CD8-positive, alpha-beta memory T cell (primary cell): ENCODE measurements at regions not wholly inside any gene's neighbourhood (a gene's known extent, or its start where the extent isn't known, plus 50 kb on each side); places are given as distances from the start of the nearest gene placed in this dataset.

ENCODE experiments used
- CTCF ChIA-PET: fragments of 350-600 bp; sonication (Branson Sonifier 250); formaldehyde crosslinking; loops from one replicate; lab custom pipeline; 2021; ENCODE audit warnings: antibody characterized with exemption; lab: Charles Lee
- POLR2A ChIA-PET: fragments of 350-600 bp; sonication (Branson Sonifier 250); formaldehyde crosslinking; loops from one replicate; lab custom pipeline; 2021; ENCODE audit warnings: antibody characterized with exemption; lab: Charles Lee
- DNase-seq, 5 donors: peaks; one replicate each; pipeline versions ENCODE4 v3.0.0 to v3.0.0-alpha.2; 2020 to 2022; ENCODE audit warnings: mixed read lengths in 1 of 5
- H3K27ac ChIP-seq: one replicate; pipeline ENCODE4 v1.7.0; 2013; ENCODE audit warnings: low read depth, mild to moderate bottlenecking, low read length, moderate library complexity
- H3K27me3 ChIP-seq: 2 replicates; pipeline ENCODE4 v1.7.0; 2013; ENCODE audit warnings: low read length, mild to moderate bottlenecking; ENCODE audit not compliant: insufficient read depth, poor library complexity, severe bottlenecking
- H3K36me3 ChIP-seq: 2 replicates; pipeline ENCODE4 v1.7.0; 2013; ENCODE audit warnings: mild to moderate bottlenecking, low read length, moderate library complexity; ENCODE audit not compliant: insufficient read depth
- H3K4me1 ChIP-seq: 2 replicates; pipeline ENCODE4 v1.7.0; 2013; ENCODE audit warnings: mild to moderate bottlenecking, low read length, moderate library complexity; ENCODE audit not compliant: insufficient read depth
- H3K4me3 ChIP-seq: 2 replicates; pipeline ENCODE4 v1.7.0; 2013; ENCODE audit warnings: mild to moderate bottlenecking, low read length
- H3K9me3 ChIP-seq: 2 replicates; pipeline ENCODE4 v1.7.0; 2013; ENCODE audit warnings: mild to moderate bottlenecking, low read length
- H3K27ac Mint-ChIP-seq, 8 donors: one replicate each; pipeline ENCODE4 v1.8.0; 2020 to 2021; ENCODE audit warnings: mixed read lengths in 8 of 8, mild to moderate bottlenecking in 6 of 8, inconsistent platforms in 3 of 8, moderate library complexity in 3 of 8
- H3K27me3 Mint-ChIP-seq, 2 donors: one replicate each; pipeline ENCODE4 v1.8.0; 2020 to 2021; ENCODE audit warnings: mixed read lengths in 2 of 2, mild to moderate bottlenecking in 1 of 2, moderate library complexity in 1 of 2
- H3K36me3 Mint-ChIP-seq, 3 donors: one replicate each; pipeline ENCODE4 v1.8.0; 2020 to 2021; ENCODE audit warnings: mixed read lengths in 3 of 3, inconsistent platforms in 1 of 3, mild to moderate bottlenecking in 1 of 3
- H3K4me1 Mint-ChIP-seq, 3 donors: one replicate each; pipeline ENCODE4 v1.8.0; 2020 to 2021; ENCODE audit warnings: mixed read lengths in 3 of 3, inconsistent platforms in 1 of 3, mild to moderate bottlenecking in 1 of 3
- H3K4me3 Mint-ChIP-seq, 7 donors: one replicate each; pipeline ENCODE4 v1.8.0; 2020 to 2021; ENCODE audit warnings: mixed read lengths in 7 of 7, mild to moderate bottlenecking in 6 of 7, moderate library complexity in 4 of 7, inconsistent platforms in 2 of 7
- H3K9me3 Mint-ChIP-seq, 5 donors: one replicate each; pipeline ENCODE4 v1.8.0; 2020 to 2022; ENCODE audit warnings: mixed read lengths in 5 of 5, mild to moderate bottlenecking in 3 of 5, moderate library complexity in 2 of 5, inconsistent platforms in 1 of 5

- Histone ChIP-seq H3K36me3 (no peaks in the 10 kb centered on the region), H3K27me3 (no peaks in the 10 kb centered on the region), H3K4me1 (no peaks in the 10 kb centered on the region), H3K4me3 (no peak overlapping the region), H3K27ac (no peak overlapping the region), H3K9me3 (no peaks in the 10 kb centered on the region)
- no peak for DNase-seq
- H3K27ac Mint-ChIP-seq, result no peak overlapping the region
- CTCF ChIA-PET, result no interaction called here
- POLR2A ChIA-PET, result no interaction called here
- no peak overlapping the region for H3K4me3 Mint-ChIP-seq
- no peaks in the 10 kb centered on the region for H3K4me1 Mint-ChIP-seq
- H3K36me3 Mint-ChIP-seq, result no peaks in the 10 kb centered on the region
- no peaks in the 10 kb centered on the region for H3K27me3 Mint-ChIP-seq
- no peaks in the 10 kb centered on the region for H3K9me3 Mint-ChIP-seq
Measured at GRCh38 chr2:236704887-236705286, 135.3 kb downstream of the ACKR3 start.

GRCh38 chr2:236705295-236706105 is 135.9 kb downstream of the ACKR3 start:
- Mint-ChIP-seq H3K4me3 (no peak overlapping the region), H3K4me1 (no peaks in the 10 kb centered on the region), H3K27me3 (no peaks in the 10 kb centered on the region), H3K36me3 (no peaks in the 10 kb centered on the region), H3K27ac (no peak overlapping the region), H3K9me3 (no peaks in the 10 kb centered on the region)
- no peak for DNase-seq
- Histone ChIP-seq H3K27ac (no peak overlapping the region), H3K9me3 (no peaks in the 10 kb centered on the region), H3K4me3 (no peak overlapping the region), H3K4me1 (no peaks in the 10 kb centered on the region), H3K36me3 (no peaks in the 10 kb centered on the region), H3K27me3 (no peaks in the 10 kb centered on the region)
- ChIA-PET POLR2A (no interaction called here), CTCF (no interaction called here)

- no peaks in the 10 kb centered on the region for H3K9me3 ChIP-seq
- Mint-ChIP-seq H3K4me3 (no peak overlapping the region), H3K36me3 (no peaks in the 10 kb centered on the region), H3K27me3 (no peaks in the 10 kb centered on the region), H3K9me3 (no peaks in the 10 kb centered on the region), H3K4me1 (no peaks in the 10 kb centered on the region), H3K27ac (peak overlapping the region in 1 of 8 donors; percentile 56)
- no peaks in the 10 kb centered on the region for H3K36me3 ChIP-seq
- no peak overlapping the region for H3K4me3 ChIP-seq
- H3K27ac ChIP-seq, result no peak overlapping the region
- DNase-seq, result no peak
- POLR2A ChIA-PET, result no interaction called here
- H3K27me3 ChIP-seq, result no peaks in the 10 kb centered on the region
- CTCF ChIA-PET, result no interaction called here
- no peaks in the 10 kb centered on the region for H3K4me1 ChIP-seq
Measured at GRCh38 chr2:236706288-236706687, 136.7 kb downstream of the ACKR3 start.

GRCh38 chr2:236706803-236707202 is 137.2 kb downstream of the ACKR3 start:
- Mint-ChIP-seq H3K36me3 (no peaks in the 10 kb centered on the region), H3K4me1 (no peaks in the 10 kb centered on the region), H3K9me3 (no peaks in the 10 kb centered on the region), H3K27ac (peak overlapping the region in 2 of 8 donors; percentile 2 to 56), H3K4me3 (no peak overlapping the region), H3K27me3 (no peaks in the 10 kb centered on the region)
- Histone ChIP-seq H3K27ac (no peak overlapping the region), H3K27me3 (no peaks in the 10 kb centered on the region), H3K36me3 (no peaks in the 10 kb centered on the region), H3K4me3 (no peak overlapping the region), H3K4me1 (no peaks in the 10 kb centered on the region), H3K9me3 (no peaks in the 10 kb centered on the region)
- ChIA-PET CTCF (no interaction called here), POLR2A (no interaction called here)
- no peak for DNase-seq

GRCh38 chr2:236711440-236711839 is 141.8 kb downstream of the ACKR3 start:
- H3K27me3 Mint-ChIP-seq, result peaks cover 19 to 25% of the 10 kb centered on the region in 2 donors
- Histone ChIP-seq H3K36me3 (no peaks in the 10 kb centered on the region), H3K27me3 (no peaks in the 10 kb centered on the region), H3K4me3 (no peak overlapping the region), H3K9me3 (no peaks in the 10 kb centered on the region), H3K4me1 (no peaks in the 10 kb centered on the region), H3K27ac (no peak overlapping the region)
- H3K36me3 Mint-ChIP-seq, result no peaks in the 10 kb centered on the region
- H3K4me3 Mint-ChIP-seq, result no peak overlapping the region
- POLR2A ChIA-PET, result no interaction called here
- no peaks in the 10 kb centered on the region for H3K9me3 Mint-ChIP-seq
- CTCF ChIA-PET, result no interaction called here
- no peak overlapping the region for H3K27ac Mint-ChIP-seq
- no peaks in the 10 kb centered on the region for H3K4me1 Mint-ChIP-seq
- no peak for DNase-seq

GRCh38 chr2:236712304-236712703 is 142.7 kb downstream of the ACKR3 start:
- CTCF ChIA-PET, result no interaction called here
- Mint-ChIP-seq H3K27ac (peak overlapping the region in 1 of 8 donors; percentile 55), H3K4me1 (no peaks in the 10 kb centered on the region)

GRCh38 chr2:236712961-236713673 is 143.5 kb downstream of the ACKR3 start:
- no peak overlapping the region for H3K4me3 Mint-ChIP-seq
- no peak overlapping the region for H3K27ac Mint-ChIP-seq
- Histone ChIP-seq H3K36me3 (no peaks in the 10 kb centered on the region), H3K27me3 (no peaks in the 10 kb centered on the region), H3K4me1 (no peaks in the 10 kb centered on the region), H3K27ac (no peak overlapping the region), H3K4me3 (no peak overlapping the region), H3K9me3 (no peaks in the 10 kb centered on the region)
- DNase-seq, result no peak
- no peaks in the 10 kb centered on the region for H3K4me1 Mint-ChIP-seq
- no peaks in the 10 kb centered on the region for H3K9me3 Mint-ChIP-seq
- POLR2A ChIA-PET, result no interaction called here
- no peaks in the 10 kb centered on the region for H3K36me3 Mint-ChIP-seq
- CTCF ChIA-PET, result no interaction called here
- peaks cover 28 to 29% of the 10 kb centered on the region in 2 donors for H3K27me3 Mint-ChIP-seq

More at GRCh38 chr2:236712304-236712703, 142.7 kb downstream of the ACKR3 start:
- Histone ChIP-seq H3K4me1 (no peaks in the 10 kb centered on the region), H3K27ac (no peak overlapping the region), H3K9me3 (no peaks in the 10 kb centered on the region), H3K4me3 (no peak overlapping the region), H3K27me3 (no peaks in the 10 kb centered on the region), H3K36me3 (no peaks in the 10 kb centered on the region)
- Mint-ChIP-seq H3K36me3 (no peaks in the 10 kb centered on the region), H3K27me3 (peaks cover 22 to 28% of the 10 kb centered on the region in 2 donors), H3K9me3 (no peaks in the 10 kb centered on the region), H3K4me3 (no peak overlapping the region)
- POLR2A ChIA-PET, result no interaction called here
- no peak for DNase-seq

GRCh38 chr2:236714080-236714479 is 144.5 kb downstream of the ACKR3 start:
- Histone ChIP-seq H3K27me3 (no peaks in the 10 kb centered on the region), H3K36me3 (no peaks in the 10 kb centered on the region)
- DNase-seq, result no peak

More at GRCh38 chr2:236714080-236714479, 144.5 kb downstream of the ACKR3 start:
- ChIA-PET CTCF (no interaction called here), POLR2A (no interaction called here)
- Mint-ChIP-seq H3K27me3 (peaks cover 28 to 37% of the 10 kb centered on the region in 2 donors), H3K4me3 (no peak overlapping the region), H3K9me3 (no peaks in the 10 kb centered on the region), H3K4me1 (no peaks in the 10 kb centered on the region), H3K36me3 (no peaks in the 10 kb centered on the region), H3K27ac (no peak overlapping the region)
- Histone ChIP-seq H3K4me3 (no peak overlapping the region), H3K27ac (no peak overlapping the region), H3K4me1 (no peaks in the 10 kb centered on the region), H3K9me3 (no peaks in the 10 kb centered on the region)
